ENCODE measurements at regions not wholly inside any gene's neighbourhood (a gene's known extent, or its start where the extent isn't known, plus 50 kb on each side); places are given as distances from the start of the nearest gene placed in this dataset.

DNA sequence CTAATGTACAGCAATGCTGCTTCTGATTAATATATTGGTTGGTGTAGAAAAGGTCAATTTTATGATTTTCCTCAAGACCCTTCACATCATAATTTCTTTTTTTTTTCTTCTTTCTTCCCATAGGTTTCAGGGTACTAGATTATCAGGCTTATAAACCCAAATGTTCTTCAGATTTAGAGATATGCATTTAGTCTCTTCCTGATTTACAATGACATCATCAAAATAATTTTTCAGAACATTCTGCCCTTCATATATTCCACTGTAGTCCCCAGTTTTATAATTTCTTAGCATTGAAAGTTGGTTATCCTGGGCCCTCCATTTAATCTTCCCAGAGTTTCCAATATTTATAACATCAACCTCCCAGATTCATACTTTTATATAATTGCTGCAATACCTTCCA lies 226.7 kb upstream of the LRFN5 start:
- Histone ChIP-seq H4K20me1 (replicated peaks; ENCODE audit: insufficient read depth) (no peaks in the 10 kb centered on the region), H3K4me1 (ENCODE audit: insufficient read depth) (no peaks in the 10 kb centered on the region), H3K27me3 (ENCODE audit: insufficient read depth) (no peaks in the 10 kb centered on the region), H3K4me3 (no peak overlapping the region), H3F3A (replicated peaks; ENCODE audit: low read depth) (no peaks in the 10 kb centered on the region), H3K79me2 (replicated peaks; ENCODE audit: insufficient read depth) (no peaks in the 10 kb centered on the region), H2AFZ (no peak overlapping the region), H3K9me2 (ENCODE audit: insufficient read depth) (no peaks in the 10 kb centered on the region), H3K36me3 (ENCODE audit: insufficient read depth) (no peaks in the 10 kb centered on the region), H3K4me2 (no peak overlapping the region), H3K27ac (ENCODE audit: low read depth) (no peak overlapping the region)
- Mint-ChIP-seq H3K27ac (no peak overlapping the region), H3K4me1 (peaks cover 4% of the 10 kb centered on the region; the same call in 1 of the 3 replicates), H3K9me3 (no peaks in the 10 kb centered on the region), H3K27me3 (ENCODE audit: insufficient read depth, low read depth, poor library complexity) (no peaks in the 10 kb centered on the region), H3K4me3 (no peak overlapping the region), H3K36me3 (ENCODE audit: low read depth) (no peaks in the 10 kb centered on the region)
- ATAC-seq (no peak), DNase-seq (ENCODE audit: low spot score) (no peak)
- TF ChIP-seq ZNF462 (CRISPR knock-in tag; IDR thresholded peaks at IDR 0.05) (no peak), POLR2AphosphoS5 (IDR thresholded peaks at IDR 0.05; ENCODE audit: low read depth) (no peak), STAT1 (IDR thresholded peaks at IDR 0.05; ENCODE audit: unreplicated experiment) (no peak), CREB1 (CRISPR knock-in tag; IDR thresholded peaks at IDR 0.05; ENCODE audit: low read depth) (no peak), ZNF331 (CRISPR knock-in tag; IDR thresholded peaks at IDR 0.05; ENCODE audit: low read depth) (no peak)
- TF ChIP-seq, protein P1, sequence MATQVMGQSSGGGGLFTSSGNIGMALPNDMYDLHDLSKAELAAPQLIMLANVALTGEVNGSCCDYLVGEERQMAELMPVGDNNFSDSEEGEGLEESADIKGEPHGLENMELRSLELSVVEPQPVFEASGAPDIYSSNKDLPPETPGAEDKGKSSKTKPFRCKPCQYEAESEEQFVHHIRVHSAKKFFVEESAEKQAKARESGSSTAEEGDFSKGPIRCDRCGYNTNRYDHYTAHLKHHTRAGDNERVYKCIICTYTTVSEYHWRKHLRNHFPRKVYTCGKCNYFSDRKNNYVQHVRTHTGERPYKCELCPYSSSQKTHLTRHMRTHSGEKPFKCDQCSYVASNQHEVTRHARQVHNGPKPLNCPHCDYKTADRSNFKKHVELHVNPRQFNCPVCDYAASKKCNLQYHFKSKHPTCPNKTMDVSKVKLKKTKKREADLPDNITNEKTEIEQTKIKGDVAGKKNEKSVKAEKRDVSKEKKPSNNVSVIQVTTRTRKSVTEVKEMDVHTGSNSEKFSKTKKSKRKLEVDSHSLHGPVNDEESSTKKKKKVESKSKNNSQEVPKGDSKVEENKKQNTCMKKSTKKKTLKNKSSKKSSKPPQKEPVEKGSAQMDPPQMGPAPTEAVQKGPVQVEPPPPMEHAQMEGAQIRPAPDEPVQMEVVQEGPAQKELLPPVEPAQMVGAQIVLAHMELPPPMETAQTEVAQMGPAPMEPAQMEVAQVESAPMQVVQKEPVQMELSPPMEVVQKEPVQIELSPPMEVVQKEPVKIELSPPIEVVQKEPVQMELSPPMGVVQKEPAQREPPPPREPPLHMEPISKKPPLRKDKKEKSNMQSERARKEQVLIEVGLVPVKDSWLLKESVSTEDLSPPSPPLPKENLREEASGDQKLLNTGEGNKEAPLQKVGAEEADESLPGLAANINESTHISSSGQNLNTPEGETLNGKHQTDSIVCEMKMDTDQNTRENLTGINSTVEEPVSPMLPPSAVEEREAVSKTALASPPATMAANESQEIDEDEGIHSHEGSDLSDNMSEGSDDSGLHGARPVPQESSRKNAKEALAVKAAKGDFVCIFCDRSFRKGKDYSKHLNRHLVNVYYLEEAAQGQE (IDR thresholded peaks at IDR 0.05; ENCODE audit: unreplicated experiment) = no peak

Measured in GM23338 (cell line).